ENCODE measurements at regions not wholly inside any gene's neighbourhood (a gene's known extent, or its start where the extent isn't known, plus 50 kb on each side); places are given as distances from the start of the nearest gene placed in this dataset.

- H3K4me1 ChIP-seq: peaks cover 10% of the 10 kb centered on the region
- TF ChIP-seq CTCF (IDR thresholded peaks at IDR 0.05): no peak
- no peaks in the 10 kb centered on the region for H3K9me3 ChIP-seq
- peaks cover 34% of the 10 kb centered on the region for H3K27me3 ChIP-seq (ENCODE audit: low read depth)
- ATAC-seq (no peak), DNase-seq (no peak)
- no peaks in the 10 kb centered on the region for H3K36me3 ChIP-seq
- no peak overlapping the region for H3K27ac ChIP-seq
- intact Hi-C loops (cut with DNase I): no loop called here
- H3K4me3 ChIP-seq: no peak overlapping the region
These were observed 53.8 kb upstream of the RXRA start for GRCh38 chr9:134272302-134273023.

- Histone ChIP-seq H3K27ac (no peak overlapping the region), H3K9me3 (no peaks in the 10 kb centered on the region), H3K4me3 (no peak overlapping the region), H3K4me1 (peaks cover 3% of the 10 kb centered on the region), H3K27me3 (ENCODE audit: low read depth) (peaks cover 34% of the 10 kb centered on the region), H3K36me3 (no peaks in the 10 kb centered on the region)
- no peak for TF ChIP-seq CTCF (IDR thresholded peaks at IDR 0.05)
- intact Hi-C loops (cut with DNase I): no loop called here
- DNase-seq (no peak), ATAC-seq (no peak)
These were observed 52.6 kb upstream of the RXRA start for GRCh38 chr9:134273647-134274046.

GRCh38 chr9:134275375-134275774 is 50.9 kb upstream of the RXRA start:
- DNase-seq (no peak), ATAC-seq (no peak)
- no peak for TF ChIP-seq CTCF (IDR thresholded peaks at IDR 0.05)

GRCh38 chr9:134276453-134277245 is 49.6 kb upstream of the RXRA start:
- ATAC-seq (no peak), DNase-seq (no peak)
- no peak for TF ChIP-seq CTCF (IDR thresholded peaks at IDR 0.05)
- intact Hi-C loops (cut with DNase I): no loop called here
- Histone ChIP-seq H3K4me3 (no peak overlapping the region), H3K27ac (no peak overlapping the region), H3K9me3 (no peaks in the 10 kb centered on the region), H3K27me3 (ENCODE audit: low read depth) (peaks cover 34% of the 10 kb centered on the region), H3K36me3 (no peaks in the 10 kb centered on the region), H3K4me1 (no peaks in the 10 kb centered on the region)

More at GRCh38 chr9:134275375-134275774, 50.9 kb upstream of the RXRA start:
- Histone ChIP-seq H3K36me3 (no peaks in the 10 kb centered on the region), H3K27ac (no peak overlapping the region), H3K4me1 (no peaks in the 10 kb centered on the region), H3K9me3 (no peaks in the 10 kb centered on the region), H3K4me3 (no peak overlapping the region), H3K27me3 (ENCODE audit: low read depth) (peaks cover 34% of the 10 kb centered on the region)
- intact Hi-C loops (cut with DNase I): no loop called here

Measured in lower lobe of right lung (tissue), 2 donors.